GM18867 (cell line): ENCODE measurements at regions not wholly inside any gene's neighbourhood (a gene's known extent, or its start where the extent isn't known, plus 50 kb on each side); places are given as distances from the start of the nearest gene placed in this dataset.

ENCODE experiments used
- ATAC-seq: cut with Tn5 transposase; IDR thresholded peaks from one replicate; pipeline ENCODE4 v1.9.1; 2021; ENCODE audit warnings: mild to moderate bottlenecking, moderate library complexity; ENCODE audit not compliant: unreplicated experiment

GRCh38 chr1:59105548-59106507 is 191.1 kb upstream of the FGGY start:
- ATAC-seq, result no peak

- no peak for ATAC-seq
These were observed 189.4 kb upstream of the FGGY start for GRCh38 chr1:59107516-59107915.

- ATAC-seq, result no peak
These were observed 189.0 kb upstream of the FGGY start for GRCh38 chr1:59107916-59108315.

- no peak for ATAC-seq
These were observed 188.2 kb upstream of the FGGY start for GRCh38 chr1:59108481-59109317.

GRCh38 chr1:59110271-59110670 is 186.6 kb upstream of the FGGY start:
- no peak for ATAC-seq

GRCh38 chr1:59113876-59114457 is 182.9 kb upstream of the FGGY start:
- ATAC-seq, result no peak

- ATAC-seq, result no peak
These were observed 181.0 kb upstream of the FGGY start for GRCh38 chr1:59115865-59116264.

- ATAC-seq, result no peak
These were observed 179.9 kb upstream of the FGGY start for GRCh38 chr1:59116920-59117542.

GRCh38 chr1:59122527-59122926 is 174.4 kb upstream of the FGGY start:
- ATAC-seq, result no peak

- ATAC-seq, result no peak
These were observed 173.7 kb upstream of the FGGY start for GRCh38 chr1:59123081-59123681.

- no peak for ATAC-seq
These were observed 172.7 kb upstream of the FGGY start for GRCh38 chr1:59124166-59124565.

GRCh38 chr1:59125154-59125553 is 171.7 kb upstream of the FGGY start:
- no peak for ATAC-seq

- no peak for ATAC-seq
These were observed 171.1 kb upstream of the FGGY start for GRCh38 chr1:59125676-59126320.

GRCh38 chr1:59126366-59126765 is 170.5 kb upstream of the FGGY start:
- no peak for ATAC-seq

GRCh38 chr1:59128239-59128736 is 168.6 kb upstream of the FGGY start:
- no peak for ATAC-seq

GRCh38 chr1:59128784-59129227 is 168.1 kb upstream of the FGGY start:
- no peak for ATAC-seq

GRCh38 chr1:59132295-59132694 is 164.6 kb upstream of the FGGY start:
- ATAC-seq, result no peak

GRCh38 chr1:59133997-59134396 is 162.9 kb upstream of the FGGY start:
- ATAC-seq, result no peak

GRCh38 chr1:59135761-59136255 is 161.1 kb upstream of the FGGY start:
- no peak for ATAC-seq
